ENCODE measurements at regions not wholly inside any gene's neighbourhood (a gene's known extent, or its start where the extent isn't known, plus 50 kb on each side); places are given as distances from the start of the nearest gene placed in this dataset.

DNA sequence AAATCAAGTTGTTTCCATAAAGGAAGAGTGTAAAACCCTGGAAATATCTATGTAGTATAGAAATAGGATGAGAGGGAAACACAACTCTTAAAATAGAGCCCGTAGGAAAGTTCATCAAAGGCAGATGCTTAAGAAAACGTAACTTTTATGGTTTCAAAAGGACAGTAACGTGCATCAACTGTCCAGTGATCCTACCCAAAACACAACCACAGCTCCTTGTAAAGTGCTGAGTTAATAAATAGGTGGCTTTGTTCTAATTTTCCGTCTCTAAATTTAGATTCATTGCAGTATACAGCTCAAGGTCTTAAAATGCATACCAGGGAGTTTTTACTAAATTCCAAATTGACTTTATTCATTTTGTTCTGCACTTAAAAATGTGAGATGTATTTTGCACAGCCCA, 282.1 kb upstream of the ID2 start:
- Mint-ChIP-seq H3K4me1 (ENCODE audit: low read depth) (no peaks in the 10 kb centered on the region), H3K9me3 (peaks cover 16% of the 10 kb centered on the region), H3K36me3 (ENCODE audit: low read depth) (peaks cover 4% of the 10 kb centered on the region; the same call in 1 of the 2 replicates), H3K4me3 (no peak overlapping the region), H3K27ac (no peak overlapping the region), H3K27me3 (ENCODE audit: insufficient read depth) (peaks cover 14% of the 10 kb centered on the region)
- TF ChIP-seq CTCF (IDR thresholded peaks at IDR 0.05) = no peak
- DNase-seq = no peak

GRCh38 chr2:8400196-8400595, 281.7 kb upstream of the ID2 start:
- no peak for TF ChIP-seq CTCF (IDR thresholded peaks at IDR 0.05)

DNA sequence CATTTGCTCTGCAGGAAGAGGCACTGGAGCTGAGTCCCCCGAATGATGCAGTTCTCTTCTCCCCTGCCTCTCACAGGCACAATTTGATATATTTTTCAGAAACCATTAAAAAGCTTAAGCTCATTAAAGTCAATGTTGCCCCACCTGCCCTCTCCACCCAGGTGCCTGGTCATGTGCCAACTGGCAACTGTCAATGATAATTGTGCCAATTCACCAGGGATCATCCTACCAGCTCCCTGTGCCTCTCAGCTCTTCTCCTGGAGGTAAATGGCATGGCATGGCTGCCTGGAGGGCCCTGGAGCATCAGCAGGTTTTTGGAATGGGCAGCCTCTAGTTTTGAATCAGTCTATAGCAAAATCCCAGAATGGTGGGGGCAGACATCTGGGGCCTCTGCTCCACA, 279.6 kb upstream of the ID2 start:
- H3K36me3 Mint-ChIP-seq (ENCODE audit: low read depth) = peaks cover 4% of the 10 kb centered on the region; the same call in 1 of the 2 replicates
- peaks cover 9% of the 10 kb centered on the region for H3K27me3 Mint-ChIP-seq (ENCODE audit: insufficient read depth)
- peaks cover 14% of the 10 kb centered on the region for H3K9me3 Mint-ChIP-seq
- TF ChIP-seq CTCF (IDR thresholded peaks at IDR 0.05) = no peak
- no peak for DNase-seq
- H3K4me3 Mint-ChIP-seq = no peak overlapping the region
- no peaks in the 10 kb centered on the region for H3K4me1 Mint-ChIP-seq (ENCODE audit: low read depth)
- no peak overlapping the region for H3K27ac Mint-ChIP-seq

More at GRCh38 chr2:8400196-8400595, 281.7 kb upstream of the ID2 start:
- no peak overlapping the region for H3K4me3 Mint-ChIP-seq
- H3K27me3 Mint-ChIP-seq (ENCODE audit: insufficient read depth) = peaks cover 11% of the 10 kb centered on the region
- peaks cover 16% of the 10 kb centered on the region for H3K9me3 Mint-ChIP-seq
- H3K4me1 Mint-ChIP-seq (ENCODE audit: low read depth) = no peaks in the 10 kb centered on the region
- no peak for DNase-seq
- no peak overlapping the region for H3K27ac Mint-ChIP-seq
- H3K36me3 Mint-ChIP-seq (ENCODE audit: low read depth) = peaks cover 4% of the 10 kb centered on the region; the same call in 1 of the 2 replicates

DNA sequence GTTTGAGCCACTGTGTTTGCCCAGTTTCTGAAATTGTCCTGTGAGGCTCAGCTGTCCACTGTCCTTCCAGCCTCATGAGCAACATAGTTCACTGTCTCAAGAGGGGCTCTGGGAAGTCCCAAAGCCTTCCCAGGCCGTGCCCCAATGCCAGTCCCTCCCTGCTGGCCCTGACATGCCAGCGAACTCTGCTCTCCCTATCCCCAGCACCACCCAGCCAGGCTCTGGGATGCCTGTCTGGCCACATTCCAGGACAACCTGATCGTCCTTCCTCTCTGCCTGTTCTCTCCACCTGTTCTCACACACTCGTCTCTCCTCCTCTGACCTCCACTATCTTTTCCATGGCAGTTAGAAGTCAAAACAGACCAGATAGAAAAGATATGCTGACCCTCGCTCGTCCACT, 278.0 kb upstream of the ID2 start:
- TF ChIP-seq CTCF (IDR thresholded peaks at IDR 0.05) = no peak
- Mint-ChIP-seq H3K4me3 (no peak overlapping the region), H3K36me3 (ENCODE audit: low read depth) (peaks cover under 1% of the 10 kb centered on the region; the same call in 1 of the 2 replicates), H3K4me1 (ENCODE audit: low read depth) (no peaks in the 10 kb centered on the region), H3K27ac (no peak overlapping the region), H3K9me3 (peaks cover under 1% of the 10 kb centered on the region), H3K27me3 (ENCODE audit: insufficient read depth) (peaks cover 12% of the 10 kb centered on the region)
- DNase-seq = no peak

DNA sequence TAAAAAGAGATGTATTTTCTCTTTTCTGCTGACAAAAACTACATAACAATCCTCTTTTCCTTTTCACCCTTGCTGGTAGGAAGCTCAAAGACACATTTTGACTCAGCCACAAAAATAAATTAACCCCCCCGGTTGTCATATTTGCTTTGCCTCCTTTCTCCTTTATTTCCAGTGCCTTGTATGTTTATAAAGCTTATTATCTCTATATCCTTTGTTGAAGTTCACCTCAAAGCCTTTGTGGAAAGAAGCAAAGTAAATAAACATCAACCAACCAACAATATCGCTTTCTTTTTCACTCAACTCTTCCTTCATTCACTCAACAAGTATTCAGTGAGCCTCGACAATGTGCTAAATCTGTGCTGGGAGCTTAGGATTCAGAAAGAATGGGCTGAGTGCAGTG, 276.5 kb upstream of the ID2 start:
- Mint-ChIP-seq H3K27ac (no peak overlapping the region), H3K36me3 (ENCODE audit: low read depth) (no peaks in the 10 kb centered on the region), H3K27me3 (ENCODE audit: insufficient read depth) (peaks cover 12% of the 10 kb centered on the region), H3K4me3 (no peak overlapping the region), H3K4me1 (ENCODE audit: low read depth) (no peaks in the 10 kb centered on the region), H3K9me3 (no peaks in the 10 kb centered on the region; the same call in 1 of the 2 replicates)
- no peak for DNase-seq
- no peak for TF ChIP-seq CTCF (IDR thresholded peaks at IDR 0.05)

DNA sequence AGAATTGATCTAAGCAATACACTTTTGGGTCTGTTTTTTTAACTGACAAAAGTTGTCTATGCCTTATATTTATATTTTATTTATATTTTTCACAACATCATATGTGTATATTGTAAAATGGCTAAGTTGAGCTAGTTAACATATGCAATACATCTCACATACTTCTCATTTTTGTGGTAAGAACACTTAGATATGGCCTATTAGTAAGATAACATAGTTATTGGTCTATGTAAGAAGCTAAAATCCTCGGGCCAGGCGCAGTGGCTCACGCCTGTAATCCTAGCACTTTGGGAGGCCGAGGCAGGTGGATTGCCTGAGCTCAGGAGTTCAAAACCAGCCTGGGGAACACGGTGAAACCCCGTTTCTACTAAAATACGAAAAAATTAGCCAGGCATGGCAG, 275.6 kb upstream of the ID2 start:
- no peaks in the 10 kb centered on the region for H3K4me1 Mint-ChIP-seq (ENCODE audit: low read depth)
- H3K9me3 Mint-ChIP-seq = no peaks in the 10 kb centered on the region; the same call in 1 of the 2 replicates
- DNase-seq = no peak
- TF ChIP-seq CTCF (IDR thresholded peaks at IDR 0.05) = no peak
- H3K27ac Mint-ChIP-seq = no peak overlapping the region
- no peaks in the 10 kb centered on the region for H3K36me3 Mint-ChIP-seq (ENCODE audit: low read depth)
- H3K4me3 Mint-ChIP-seq = no peak overlapping the region
- H3K27me3 Mint-ChIP-seq (ENCODE audit: insufficient read depth) = peaks cover 13% of the 10 kb centered on the region

Measured in HFFc6 (cell line).